ENCODE measurements at regions not wholly inside any gene's neighbourhood (a gene's known extent, or its start where the extent isn't known, plus 50 kb on each side); places are given as distances from the start of the nearest gene placed in this dataset.
A peak's percentile ranks its signal among the peaks of the same experiment; 100 is the strongest.

GRCh38 chrX:98956014-98956413 is 1454.1 kb downstream of the PCDH19 start:
- peaks cover 12% of the 10 kb centered on the region for H3K9me3 ChIP-seq (ENCODE audit: low read depth, low read length, poor library complexity, severe bottlenecking)
- ChIA-PET CTCF (interaction anchor here (0.6 kb wide), 1 partner anchor 152 kb away, joined by 3 read pairs; no protein-coding TSS in a partner anchor), POLR2A (ENCODE audit: low non-redundant PET) (no interaction called here)
- TF ChIP-seq EZH2 (IDR thresholded peaks at IDR 0.05; ENCODE audit: borderline replicate concordance, low read depth, low read length, poor library complexity, severe bottlenecking), result no peak
- no peak for TF ChIP-seq CTCF (conservative IDR thresholded peaks at IDR 0.05; ENCODE audit: low read depth, low read length)
- BruUV-seq (replicated peaks), result no TSS peak
- no peaks in the 10 kb centered on the region for H3K36me3 ChIP-seq (ENCODE audit: insufficient read depth, low read length, poor library complexity, severe bottlenecking)
- H3K4me1 ChIP-seq (ENCODE audit: insufficient read depth, low read length, poor library complexity, severe bottlenecking), result no peaks in the 10 kb centered on the region
- intact Hi-C loops (cut with micrococcal nuclease; ENCODE audit: unreplicated experiment), result no loop called here
- H3K27me3 ChIP-seq (replicated peaks; ENCODE audit: insufficient read depth, low read depth, low read length, poor library complexity), result no peaks in the 10 kb centered on the region
- H3K4me3 ChIP-seq (ENCODE audit: low read depth, low read length, poor library complexity, severe bottlenecking), result no peak overlapping the region
- no peak overlapping the region for H3K27ac ChIP-seq (ENCODE audit: low read depth, low read length, poor library complexity, severe bottlenecking)
- DNase-seq (ENCODE audit: low spot score), result peak; percentile 0

GRCh38 chrX:98939456-98939855 is 1470.6 kb downstream of the PCDH19 start:
- ChIA-PET CTCF (no interaction called here), POLR2A (ENCODE audit: low non-redundant PET) (no interaction called here)
- DNase-seq (ENCODE audit: low spot score), result no peak
- intact Hi-C loops (cut with micrococcal nuclease; ENCODE audit: unreplicated experiment), result no loop called here
- no peaks in the 10 kb centered on the region for H3K27me3 ChIP-seq (replicated peaks; ENCODE audit: insufficient read depth, low read depth, low read length, poor library complexity)
- no peaks in the 10 kb centered on the region for H3K36me3 ChIP-seq (ENCODE audit: insufficient read depth, low read length, poor library complexity, severe bottlenecking)
- H3K4me1 ChIP-seq (ENCODE audit: insufficient read depth, low read length, poor library complexity, severe bottlenecking), result no peaks in the 10 kb centered on the region
- TF ChIP-seq EZH2 (IDR thresholded peaks at IDR 0.05; ENCODE audit: borderline replicate concordance, low read depth, low read length, poor library complexity, severe bottlenecking), result no peak
- no peak for TF ChIP-seq CTCF (conservative IDR thresholded peaks at IDR 0.05; ENCODE audit: low read depth, low read length)
- no peaks in the 10 kb centered on the region for H3K9me3 ChIP-seq (ENCODE audit: low read depth, low read length, poor library complexity, severe bottlenecking)
- BruUV-seq (replicated peaks), result no TSS peak
- no peak overlapping the region for H3K27ac ChIP-seq (ENCODE audit: low read depth, low read length, poor library complexity, severe bottlenecking)
- no peak overlapping the region for H3K4me3 ChIP-seq (ENCODE audit: low read depth, low read length, poor library complexity, severe bottlenecking)

- Histone ChIP-seq H3K4me1 (ENCODE audit: insufficient read depth, low read length, poor library complexity, severe bottlenecking) (no peaks in the 10 kb centered on the region), H3K36me3 (ENCODE audit: insufficient read depth, low read length, poor library complexity, severe bottlenecking) (no peaks in the 10 kb centered on the region), H3K9me3 (ENCODE audit: low read depth, low read length, poor library complexity, severe bottlenecking) (no peaks in the 10 kb centered on the region), H3K27ac (ENCODE audit: low read depth, low read length, poor library complexity, severe bottlenecking) (no peak overlapping the region), H3K4me3 (ENCODE audit: low read depth, low read length, poor library complexity, severe bottlenecking) (no peak overlapping the region), H3K27me3 (replicated peaks; ENCODE audit: insufficient read depth, low read depth, low read length, poor library complexity) (no peaks in the 10 kb centered on the region)
- ChIA-PET POLR2A (ENCODE audit: low non-redundant PET) (no interaction called here), CTCF (no interaction called here)
- intact Hi-C loops (cut with micrococcal nuclease; ENCODE audit: unreplicated experiment), result no loop called here
- no peak for TF ChIP-seq CTCF (conservative IDR thresholded peaks at IDR 0.05; ENCODE audit: low read depth, low read length)
- TF ChIP-seq EZH2 (IDR thresholded peaks at IDR 0.05; ENCODE audit: borderline replicate concordance, low read depth, low read length, poor library complexity, severe bottlenecking), result no peak
- no peak for DNase-seq (ENCODE audit: low spot score)
- BruUV-seq (replicated peaks), result no TSS peak
These were observed 1478.9 kb downstream of the PCDH19 start for GRCh38 chrX:98931216-98931615.

Data from A673 (cell line).